ENCODE measurements at regions not wholly inside any gene's neighbourhood (a gene's known extent, or its start where the extent isn't known, plus 50 kb on each side); places are given as distances from the start of the nearest gene placed in this dataset.

DNA sequence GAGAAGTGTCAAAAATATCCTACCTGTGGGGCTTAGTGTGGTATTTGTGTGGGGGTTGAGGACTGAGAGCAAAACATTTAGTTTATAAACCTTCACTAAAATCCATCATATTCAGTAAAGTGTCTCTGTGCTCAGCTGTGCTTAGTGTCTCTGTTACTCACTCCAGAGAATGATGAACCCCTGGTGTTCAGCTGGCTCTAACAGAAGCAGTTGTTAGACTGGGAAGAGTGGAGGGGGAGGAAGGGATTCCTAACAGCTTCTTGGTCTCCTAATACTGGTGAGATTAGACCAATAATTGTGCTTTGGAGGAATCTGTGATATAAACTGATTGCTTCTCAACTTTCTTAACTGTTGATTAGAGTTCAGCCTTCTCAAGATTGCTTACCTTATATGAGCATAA lies 1123.5 kb downstream of the ROBO2 start:
- no peaks in the 10 kb centered on the region for H3K36me3 ChIP-seq (ENCODE audit: low read depth)
- TF ChIP-seq, protein P1, sequence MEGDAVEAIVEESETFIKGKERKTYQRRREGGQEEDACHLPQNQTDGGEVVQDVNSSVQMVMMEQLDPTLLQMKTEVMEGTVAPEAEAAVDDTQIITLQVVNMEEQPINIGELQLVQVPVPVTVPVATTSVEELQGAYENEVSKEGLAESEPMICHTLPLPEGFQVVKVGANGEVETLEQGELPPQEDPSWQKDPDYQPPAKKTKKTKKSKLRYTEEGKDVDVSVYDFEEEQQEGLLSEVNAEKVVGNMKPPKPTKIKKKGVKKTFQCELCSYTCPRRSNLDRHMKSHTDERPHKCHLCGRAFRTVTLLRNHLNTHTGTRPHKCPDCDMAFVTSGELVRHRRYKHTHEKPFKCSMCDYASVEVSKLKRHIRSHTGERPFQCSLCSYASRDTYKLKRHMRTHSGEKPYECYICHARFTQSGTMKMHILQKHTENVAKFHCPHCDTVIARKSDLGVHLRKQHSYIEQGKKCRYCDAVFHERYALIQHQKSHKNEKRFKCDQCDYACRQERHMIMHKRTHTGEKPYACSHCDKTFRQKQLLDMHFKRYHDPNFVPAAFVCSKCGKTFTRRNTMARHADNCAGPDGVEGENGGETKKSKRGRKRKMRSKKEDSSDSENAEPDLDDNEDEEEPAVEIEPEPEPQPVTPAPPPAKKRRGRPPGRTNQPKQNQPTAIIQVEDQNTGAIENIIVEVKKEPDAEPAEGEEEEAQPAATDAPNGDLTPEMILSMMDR (IDR thresholded peaks at IDR 0.05) = no peak
- no peak overlapping the region for H3K4me3 ChIP-seq
- no peaks in the 10 kb centered on the region for H3K4me1 ChIP-seq (ENCODE audit: low read depth)
- ATAC-seq (no peak), DNase-seq (no peak)
- intact Hi-C loops (cut with DNase I, micrococcal nuclease) = no loop called here
- H3K9me3 ChIP-seq = no peaks in the 10 kb centered on the region

DNA sequence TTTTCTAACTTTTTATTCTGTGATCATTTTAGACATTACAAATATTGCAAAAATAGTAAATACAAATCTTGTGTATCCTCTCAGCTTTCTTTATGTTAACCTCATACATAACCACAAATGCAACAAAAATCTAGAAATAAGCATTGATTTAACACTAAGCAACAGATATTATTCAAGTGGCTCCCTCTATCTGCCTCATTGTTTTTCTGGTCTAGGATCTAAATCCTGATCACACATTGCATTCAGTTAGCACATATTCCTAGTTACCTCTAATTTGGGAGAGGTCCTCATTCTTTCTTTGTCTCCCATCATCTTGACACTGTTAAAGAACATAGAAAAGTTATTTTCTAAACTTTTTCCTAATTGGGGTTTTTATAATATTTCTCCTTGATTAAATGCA lies 1126.0 kb downstream of the ROBO2 start:
- intact Hi-C loops (cut with DNase I, micrococcal nuclease) = no loop called here
- no peak for DNase-seq
- H3K36me3 ChIP-seq (ENCODE audit: low read depth) = no peaks in the 10 kb centered on the region
- H3K9me3 ChIP-seq = no peaks in the 10 kb centered on the region
- no peak for ATAC-seq
- H3K4me1 ChIP-seq (ENCODE audit: low read depth) = no peaks in the 10 kb centered on the region
- TF ChIP-seq, protein P1 (IDR thresholded peaks at IDR 0.05) = no peak
- no peak overlapping the region for H3K4me3 ChIP-seq

DNA sequence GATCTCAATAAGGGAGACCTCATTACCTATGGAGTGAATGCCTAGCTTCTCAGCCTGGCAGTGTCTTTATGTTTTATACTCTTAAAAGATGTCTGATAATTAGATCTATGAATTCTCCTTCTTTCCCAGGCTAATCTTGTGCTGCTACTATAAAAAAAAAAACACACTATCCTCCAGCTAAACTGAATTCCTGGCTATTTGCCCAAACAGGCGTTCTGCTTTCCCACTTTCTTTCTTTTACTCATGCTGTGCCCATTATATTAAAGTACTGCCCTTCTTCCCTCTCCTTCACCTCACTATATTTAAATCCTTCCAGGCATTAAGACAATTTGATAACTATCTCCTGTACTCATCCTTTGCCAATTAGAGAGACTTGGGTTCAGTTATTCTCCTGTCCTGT lies 1134.9 kb downstream of the ROBO2 start:
- Histone ChIP-seq H3K9me3 (no peaks in the 10 kb centered on the region), H3K36me3 (ENCODE audit: low read depth) (no peaks in the 10 kb centered on the region), H3K4me3 (no peak overlapping the region), H3K4me1 (ENCODE audit: low read depth) (no peaks in the 10 kb centered on the region)
- no peak for DNase-seq
- no peak for ATAC-seq
- TF ChIP-seq, protein P1 (IDR thresholded peaks at IDR 0.05) = no peak
- intact Hi-C loops (cut with DNase I, micrococcal nuclease) = no loop called here

DNA sequence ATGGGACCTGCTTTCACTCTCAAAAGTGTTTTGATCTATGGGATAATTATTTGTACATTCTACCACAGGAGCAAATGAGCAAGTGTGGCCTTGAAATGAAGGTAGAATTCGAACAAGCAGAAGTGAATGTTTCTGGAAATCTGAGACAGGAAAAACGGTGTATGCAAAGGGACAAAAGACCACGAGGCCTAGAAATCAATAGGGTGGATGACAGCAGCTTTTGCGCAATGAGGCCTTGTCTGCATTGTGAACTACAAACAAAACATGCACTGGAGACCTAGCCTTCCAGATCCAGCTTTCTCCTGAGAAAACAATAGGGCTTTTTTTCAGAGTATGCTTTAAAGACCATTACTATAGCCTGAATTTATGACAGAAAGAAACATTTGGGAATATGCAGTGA lies 1137.0 kb downstream of the ROBO2 start:
- no peaks in the 10 kb centered on the region for H3K9me3 ChIP-seq
- intact Hi-C loops (cut with DNase I, micrococcal nuclease) = no loop called here
- H3K4me3 ChIP-seq = no peak overlapping the region
- DNase-seq (no peak), ATAC-seq (no peak)
- TF ChIP-seq, protein P1 (IDR thresholded peaks at IDR 0.05) = no peak
- no peaks in the 10 kb centered on the region for H3K36me3 ChIP-seq (ENCODE audit: low read depth)
- H3K4me1 ChIP-seq (ENCODE audit: low read depth) = no peaks in the 10 kb centered on the region

DNA sequence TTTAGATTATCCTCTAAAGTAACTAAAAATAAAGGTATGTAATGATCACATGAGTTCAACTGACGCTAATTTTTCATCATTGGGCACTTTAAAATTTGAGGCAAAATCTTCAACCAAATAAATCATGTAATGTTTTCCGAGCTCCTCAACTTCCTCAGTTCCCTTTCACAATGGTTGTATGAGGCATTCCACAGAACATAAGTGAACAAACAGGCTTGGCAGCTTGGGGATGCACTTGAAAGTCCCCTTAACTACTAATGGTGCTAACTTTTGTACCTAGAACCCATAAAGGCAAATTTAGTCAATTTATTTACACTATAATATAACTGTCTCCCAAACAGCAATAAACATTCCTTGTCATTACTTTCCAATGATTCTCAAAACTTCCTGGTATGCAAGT lies 1137.9 kb downstream of the ROBO2 start:
- intact Hi-C loops (cut with DNase I, micrococcal nuclease) = no loop called here
- Histone ChIP-seq H3K9me3 (no peaks in the 10 kb centered on the region), H3K4me3 (no peak overlapping the region), H3K36me3 (ENCODE audit: low read depth) (no peaks in the 10 kb centered on the region), H3K4me1 (ENCODE audit: low read depth) (no peaks in the 10 kb centered on the region)
- TF ChIP-seq, protein P1 (IDR thresholded peaks at IDR 0.05) = no peak
- no peak for ATAC-seq
- no peak for DNase-seq

DNA sequence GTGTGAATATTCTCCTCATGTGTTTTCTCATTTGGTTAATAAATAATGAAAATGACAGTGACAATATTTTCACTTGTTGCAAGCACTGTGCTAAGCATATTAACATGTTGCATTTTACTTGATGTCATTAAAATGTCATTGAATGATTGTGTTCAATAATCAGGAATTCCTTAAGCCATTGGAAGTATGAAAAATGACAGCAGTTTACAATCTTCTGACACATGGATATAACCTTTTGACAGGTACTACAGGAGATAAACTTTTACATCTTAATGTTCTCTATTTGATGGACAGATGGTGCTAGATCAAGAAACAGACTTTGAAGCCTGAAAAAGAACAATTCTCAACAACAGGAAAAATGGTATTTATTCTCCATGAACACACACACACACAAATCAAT lies 1138.3 kb downstream of the ROBO2 start:
- Histone ChIP-seq H3K4me1 (ENCODE audit: low read depth) (no peaks in the 10 kb centered on the region), H3K9me3 (no peaks in the 10 kb centered on the region), H3K4me3 (no peak overlapping the region), H3K36me3 (ENCODE audit: low read depth) (no peaks in the 10 kb centered on the region)
- TF ChIP-seq, protein P1 (IDR thresholded peaks at IDR 0.05) = no peak
- intact Hi-C loops (cut with DNase I, micrococcal nuclease) = no loop called here
- ATAC-seq = no peak
- DNase-seq = no peak

Measured in mucosa of descending colon (tissue), 3 donors.